HG02588 (cell line): ENCODE measurements at regions not wholly inside any gene's neighbourhood (a gene's known extent, or its start where the extent isn't known, plus 50 kb on each side); places are given as distances from the start of the nearest gene placed in this dataset.
"Not testable (repeated sequence)": the region's sequence is repeated elsewhere in the genome, so short reads cannot be mapped to it uniquely, and the experiment has no call there.

Experiments
- ATAC-seq: cut with Tn5 transposase; IDR thresholded peaks from one replicate; pipeline ENCODE4 v1.9.1; 2021; ENCODE audit warnings: mild to moderate bottlenecking, moderate library complexity; ENCODE audit not compliant: unreplicated experiment

DNA sequence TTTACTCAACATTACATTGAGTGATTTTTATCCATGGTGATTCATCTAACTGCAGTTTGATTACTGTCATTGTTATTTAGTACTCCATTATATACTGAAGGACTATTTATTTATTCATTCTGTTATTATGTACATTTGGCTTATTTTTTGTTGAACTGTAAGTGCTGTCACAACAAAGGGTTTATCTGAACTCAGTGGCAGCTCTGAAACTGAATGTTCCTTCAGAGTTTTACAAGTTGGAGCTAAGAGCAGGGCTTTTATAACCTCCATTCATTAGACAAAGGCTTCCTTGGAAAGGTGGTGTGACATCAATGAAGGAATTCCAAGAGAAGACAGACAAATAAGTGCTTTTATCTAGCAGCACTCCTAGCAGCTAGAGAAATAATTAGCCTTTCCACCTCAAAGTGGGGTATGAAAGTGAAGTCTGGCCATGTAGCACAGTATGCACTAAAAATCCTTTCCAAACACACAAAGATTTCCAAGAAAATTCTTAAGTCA lies 83.3 kb upstream of the GORAB start:
- no peak for ATAC-seq

GRCh38 chr1:170457325-170458050 lies 74.5 kb upstream of the GORAB start:
- not testable (repeated sequence) for ATAC-seq

DNA sequence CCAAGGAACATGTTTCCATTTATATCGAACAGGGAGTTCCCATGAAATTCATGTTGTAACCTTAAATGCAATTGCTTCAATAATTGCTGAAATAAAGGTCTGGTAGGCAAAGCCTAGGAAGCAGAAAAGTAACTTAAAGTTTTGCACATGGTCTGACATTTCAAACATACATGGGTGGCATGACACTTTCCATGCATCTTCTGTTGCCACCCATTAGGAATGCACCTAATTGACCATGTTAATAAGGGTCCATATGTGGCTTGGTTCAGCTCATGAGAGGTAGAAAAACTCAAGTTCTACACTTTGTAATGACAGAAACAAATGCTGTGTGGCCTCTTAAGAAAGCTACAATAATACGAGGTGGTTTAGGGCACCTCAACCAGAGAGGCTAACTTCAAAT lies 72.0 kb upstream of the GORAB start:
- ATAC-seq = no peak

- ATAC-seq = no peak
Observed at GRCh38 chr1:170460414-170461155, 71.4 kb upstream of the GORAB start.

DNA sequence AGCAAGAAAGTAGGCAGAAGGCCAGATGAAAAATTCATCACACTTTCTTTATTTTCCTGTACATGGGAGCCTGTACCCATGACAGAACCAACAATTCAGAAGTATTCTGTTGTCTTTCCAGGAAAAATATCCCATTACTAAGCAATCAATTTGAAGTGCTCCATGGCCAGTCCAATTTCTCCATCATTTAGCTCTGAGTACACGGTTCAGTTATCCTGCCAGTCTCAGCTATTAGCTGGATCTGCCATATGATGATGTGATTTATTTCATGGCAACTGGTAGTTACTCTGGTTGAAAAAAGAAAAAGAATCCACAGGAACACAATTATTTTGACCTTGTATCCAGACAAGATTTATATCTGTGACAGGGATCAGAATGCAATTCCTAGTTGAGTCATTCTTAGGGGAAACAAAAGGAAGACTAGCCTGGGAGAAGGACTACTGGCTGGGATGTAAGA lies 70.6 kb upstream of the GORAB start:
- no peak for ATAC-seq

- ATAC-seq = no peak
Observed at GRCh38 chr1:170461762-170462384, 70.1 kb upstream of the GORAB start.

DNA sequence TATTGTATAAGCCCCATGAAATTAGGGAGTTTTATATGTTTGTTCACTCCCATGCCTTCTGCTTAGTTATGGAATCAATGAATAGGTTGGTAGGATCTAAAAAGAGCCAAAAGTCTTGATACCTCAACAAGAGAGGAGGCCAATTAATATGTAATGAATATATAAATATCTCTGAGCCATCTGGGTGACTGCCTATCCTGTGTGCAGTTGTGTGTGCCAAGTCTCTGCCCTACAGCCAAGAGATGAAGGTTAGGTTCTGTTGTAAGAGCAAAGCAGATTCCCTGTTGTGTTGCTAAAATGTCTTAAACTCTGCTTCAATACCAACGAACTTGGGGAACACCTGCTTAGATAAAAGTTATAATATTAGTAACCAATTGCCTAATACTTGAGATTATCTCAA lies 61.8 kb upstream of the GORAB start:
- no peak for ATAC-seq

- no peak for ATAC-seq
Observed at GRCh38 chr1:170471398-170472053, 60.4 kb upstream of the GORAB start.

DNA sequence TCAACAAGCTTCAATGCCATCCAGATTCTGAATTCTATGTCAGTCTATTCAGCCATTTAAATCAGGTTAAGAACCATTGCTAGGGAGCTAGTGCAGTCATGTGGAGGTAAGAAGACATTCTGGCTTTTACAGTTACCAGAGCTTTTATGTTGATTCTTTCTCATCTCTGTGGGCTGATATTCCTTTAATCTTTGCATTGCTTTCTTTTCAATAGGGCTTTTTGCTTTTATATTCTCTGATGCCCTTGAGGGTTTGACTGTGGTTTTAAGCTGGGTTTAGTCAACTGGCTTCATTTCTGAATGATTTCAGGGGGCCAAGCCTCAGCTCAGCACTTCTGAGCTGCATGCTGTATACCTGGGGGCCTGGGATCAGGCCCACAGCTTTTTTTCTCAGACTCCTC lies 51.0 kb upstream of the GORAB start:
- no peak for ATAC-seq
